OCI-LY3 (cell line): ENCODE measurements at regions not wholly inside any gene's neighbourhood (a gene's known extent, or its start where the extent isn't known, plus 50 kb on each side); places are given as distances from the start of the nearest gene placed in this dataset.

Experiments
- H2AFZ ChIP-seq: fragments of 200-600, 300-600 bp; shearing (Covaris generic); 2 replicates; pipeline ENCODE4 v1.6.0; 2014; ENCODE audit warnings: antibody characterized with exemption, low read depth, low read length
- H3K27ac ChIP-seq: fragments of 200-600, 300-600 bp; sonication (generic); 2 replicates; pipeline ENCODE4 v1.5.1; 2014; ENCODE audit warnings: mild to moderate bottlenecking, low read length, moderate library complexity, mixed read lengths
- H3K27me3 ChIP-seq: fragments of 200-600, 300-600 bp; sonication (generic); 2 replicates; pipeline ENCODE4 v1.6.1; 2014; ENCODE audit warnings: low read depth, low read length, mixed read lengths
- H3K36me3 ChIP-seq: fragments of 200-600, 300-600 bp; sonication (generic); replicated peaks from 2 replicates; pipeline ENCODE3; 2014; ENCODE audit warnings: low read depth, low read length, mixed read lengths
- H3K4me1 ChIP-seq: fragments of 300-600, 200-600 bp; sonication (generic); 2 replicates; pipeline ENCODE4 v1.6.1; 2014; ENCODE audit warnings: low read length, mixed read lengths
- H3K4me2 ChIP-seq: fragments of 200-600, 300-600 bp; sonication (generic); 2 replicates; pipeline ENCODE4 v1.6.1; 2014; ENCODE audit warnings: low read length, mixed read lengths
- H3K4me3 ChIP-seq: fragments of 300-600, 200-600 bp; sonication (generic); 2 replicates; pipeline ENCODE4 v1.5.1; 2014; ENCODE audit warnings: antibody characterized with exemption, mild to moderate bottlenecking, low read length, moderate library complexity
- H3K79me2 ChIP-seq: fragments of 300-600, 200-600 bp; shearing (Covaris generic); 2 replicates; pipeline ENCODE4 v1.6.1; 2014; ENCODE audit warnings: mild to moderate bottlenecking, low read length, mixed read lengths
- H3K9ac ChIP-seq: fragments of 300-600, 200-600 bp; shearing (Covaris generic); 2 replicates; pipeline ENCODE4 v1.6.0; 2014; ENCODE audit warnings: mild to moderate bottlenecking, low read length, moderate library complexity
- H3K9me3 ChIP-seq: fragments of 200-600, 300-600 bp; shearing (Covaris generic); 2 replicates; pipeline ENCODE4 v1.6.1; 2014; ENCODE audit warnings: low read length, mixed read lengths; ENCODE audit not compliant: insufficient read depth
- H4K20me1 ChIP-seq: fragments of 200-600, 300-600 bp; sonication (generic); 2 replicates; pipeline ENCODE4 v1.6.1; 2016; ENCODE audit warnings: low read length, mixed read lengths; ENCODE audit not compliant: insufficient read depth
- CTCF ChIP-seq: fragments of 200-600, 300-600 bp; sonication (generic); IDR thresholded peaks from 2 replicates; pipeline ENCODE4 v1.5.1; 2014; ENCODE audit warnings: antibody characterized with exemption, low read length, low read depth
- EZH2phosphoT487 ChIP-seq: fragments of 200-600 bp; shearing (Covaris generic); IDR thresholded peaks from 2 replicates; pipeline ENCODE4 v1.6.1; 2018; ENCODE audit warnings: antibody characterized with exemption, mixed run types, low read depth

DNA sequence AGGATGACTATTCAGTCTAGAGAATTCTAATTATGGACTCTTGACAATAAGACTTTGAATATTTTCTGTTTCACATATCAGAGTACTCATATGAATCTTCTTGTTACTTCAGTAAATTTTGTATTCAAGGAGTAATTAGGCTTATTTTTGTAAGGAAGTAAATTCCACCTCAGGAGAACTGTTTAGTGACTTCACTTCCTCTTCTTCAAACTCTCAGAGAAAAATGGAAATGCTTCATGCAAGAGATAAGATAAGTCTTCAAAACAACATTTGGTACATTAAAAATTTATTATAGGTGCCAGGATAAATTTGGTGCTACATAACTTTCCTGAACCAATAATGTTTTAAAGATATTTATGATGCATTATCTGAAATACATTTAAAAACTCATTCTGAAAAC, 1421.9 kb downstream of the PCDH7 start:
- TF ChIP-seq CTCF: no peak
- no peak for TF ChIP-seq EZH2phosphoT487

DNA sequence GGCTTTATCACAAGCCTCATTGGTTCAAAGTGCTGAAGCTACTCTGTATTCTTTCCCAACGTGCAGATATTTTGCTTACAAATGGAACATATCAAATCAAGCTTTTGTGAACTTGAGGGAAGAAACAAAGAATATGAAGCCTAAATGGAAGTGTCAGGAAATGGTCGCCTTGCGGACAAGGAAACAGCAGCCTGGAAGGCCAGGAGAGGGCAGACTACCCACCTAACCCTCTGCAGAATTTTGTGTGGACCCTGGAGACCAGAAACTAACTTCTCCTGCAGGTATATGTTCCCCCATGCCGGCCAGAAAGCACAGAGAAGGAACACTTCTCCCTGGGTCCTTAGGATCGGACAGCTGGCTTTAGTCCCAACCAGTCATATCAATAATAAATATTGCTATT, 1425.8 kb downstream of the PCDH7 start:
- H3K27me3 ChIP-seq: no peaks in the 10 kb centered on the region
- H3K27ac ChIP-seq: no peak overlapping the region
- TF ChIP-seq CTCF (no peak), EZH2phosphoT487 (no peak)
- no peak overlapping the region for H3K4me3 ChIP-seq
- H3K4me1 ChIP-seq: peaks cover 27% of the 10 kb centered on the region
- no peak overlapping the region for H3K9ac ChIP-seq
- no peaks in the 10 kb centered on the region for H3K9me3 ChIP-seq
- H3K79me2 ChIP-seq: no peaks in the 10 kb centered on the region
- no peak overlapping the region for H3K4me2 ChIP-seq
- H2AFZ ChIP-seq: no peak overlapping the region
- H3K36me3 ChIP-seq: peaks cover 6% of the 10 kb centered on the region
- peaks cover 5% of the 10 kb centered on the region; the same call in 1 of the 2 replicates for H4K20me1 ChIP-seq

More for the DNA sequence above, 1421.9 kb downstream of the PCDH7 start:
- Histone ChIP-seq H3K9ac (no peak overlapping the region), H3K4me1 (peaks cover 28% of the 10 kb centered on the region), H3K27me3 (no peaks in the 10 kb centered on the region), H2AFZ (no peak overlapping the region), H3K36me3 (peaks cover 3% of the 10 kb centered on the region), H3K79me2 (no peaks in the 10 kb centered on the region), H4K20me1 (peaks cover 7% of the 10 kb centered on the region; the same call in 1 of the 2 replicates), H3K27ac (no peak overlapping the region), H3K9me3 (no peaks in the 10 kb centered on the region), H3K4me3 (no peak overlapping the region), H3K4me2 (no peak overlapping the region)

DNA sequence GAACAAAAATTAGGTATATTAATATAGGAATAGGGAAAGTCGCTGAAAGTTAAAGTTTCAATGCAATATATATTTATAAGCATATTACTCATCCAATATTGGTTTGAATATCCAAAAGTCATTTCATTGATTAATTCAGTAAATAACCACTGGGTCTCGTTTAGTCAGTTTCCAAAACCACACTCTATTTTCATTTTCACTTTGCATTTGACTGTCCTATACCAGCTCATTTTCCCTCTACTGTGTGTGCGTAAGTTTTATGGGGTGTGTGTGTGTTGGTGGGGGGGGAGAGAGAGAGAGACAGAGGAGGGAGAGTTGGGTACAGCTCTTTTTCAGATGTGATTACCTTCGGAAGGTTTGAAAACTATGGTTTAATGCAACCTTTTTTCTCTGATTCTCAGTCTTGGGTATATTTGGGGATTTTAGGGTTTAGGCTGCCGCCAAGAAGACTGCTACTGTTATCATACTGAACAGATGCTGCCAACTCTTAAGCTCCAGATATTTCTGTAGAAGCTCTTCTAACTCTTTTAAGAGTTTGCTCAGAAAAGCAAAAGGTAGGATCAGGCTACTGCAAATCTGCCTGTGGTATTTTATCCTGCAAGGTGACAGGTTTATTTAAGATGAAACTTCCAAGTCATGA, 1427.4 kb downstream of the PCDH7 start:
- peak overlapping the region; percentile 80 for H3K4me2 ChIP-seq
- H3K4me1 ChIP-seq: peaks cover 15% of the 10 kb centered on the region
- H3K36me3 ChIP-seq: peaks cover 6% of the 10 kb centered on the region
- no peaks in the 10 kb centered on the region for H4K20me1 ChIP-seq
- H3K27me3 ChIP-seq: no peaks in the 10 kb centered on the region
- peak overlapping the region; percentile 76 for H3K4me3 ChIP-seq
- no peaks in the 10 kb centered on the region for H3K9me3 ChIP-seq
- H2AFZ ChIP-seq: peak overlapping the region; percentile 78
- H3K27ac ChIP-seq: peak overlapping the region; percentile 35
- H3K9ac ChIP-seq: peak overlapping the region; percentile 56
- TF ChIP-seq CTCF (no peak), EZH2phosphoT487 (no peak)
- no peaks in the 10 kb centered on the region for H3K79me2 ChIP-seq

DNA sequence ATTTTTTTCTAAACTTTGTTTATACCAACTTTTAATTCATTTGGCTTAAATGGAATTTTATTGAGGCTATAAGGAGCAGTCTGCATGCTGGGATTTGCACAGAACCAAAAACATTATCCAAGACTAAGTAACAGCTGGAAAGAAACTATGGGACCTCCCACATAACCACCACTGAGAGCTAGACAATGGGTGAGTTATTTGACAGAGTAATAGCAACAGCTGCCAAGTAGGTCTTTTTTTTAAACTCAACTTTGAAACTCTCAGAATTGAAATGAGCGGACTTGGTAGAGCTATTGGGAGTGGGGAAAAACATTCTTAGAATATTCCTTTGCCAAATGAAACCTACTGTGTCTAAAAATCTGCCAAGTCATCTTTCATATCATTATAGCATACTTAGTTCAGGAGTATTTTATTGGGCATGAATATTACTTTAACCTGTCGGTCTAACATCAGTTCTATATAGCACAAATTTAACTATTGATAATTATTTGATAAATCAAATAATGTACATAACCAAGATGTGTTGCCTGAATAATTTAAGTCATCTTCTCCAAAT, 1428.0 kb downstream of the PCDH7 start:
- Histone ChIP-seq H3K4me3 (peak overlapping the region; percentile 76), H3K27me3 (no peaks in the 10 kb centered on the region), H4K20me1 (no peaks in the 10 kb centered on the region), H3K36me3 (peaks cover 3% of the 10 kb centered on the region), H3K4me2 (peak overlapping the region; percentile 80), H3K79me2 (no peaks in the 10 kb centered on the region), H3K4me1 (peaks cover 15% of the 10 kb centered on the region), H3K9me3 (no peaks in the 10 kb centered on the region), H2AFZ (peak overlapping the region; percentile 78; the same call in 1 of the 2 replicates), H3K27ac (peak overlapping the region; percentile 35), H3K9ac (peak overlapping the region; percentile 56)
- TF ChIP-seq CTCF (no peak), EZH2phosphoT487 (no peak)
